HFFc6 (cell line): ENCODE measurements at regions not wholly inside any gene's neighbourhood (a gene's known extent, or its start where the extent isn't known, plus 50 kb on each side); places are given as distances from the start of the nearest gene placed in this dataset.
"Not testable (repeated sequence)": the region's sequence is repeated elsewhere in the genome, so short reads cannot be mapped to it uniquely, and the experiment has no call there.

Source experiments
- DNase-seq: peaks from one replicate; pipeline ENCODE4 v3.0.0-alpha.2; 2018
- H3K27ac Mint-ChIP-seq: 2 replicates; pipeline ENCODE4 v1.8.0; 2020; ENCODE audit warnings: mild to moderate bottlenecking, mixed read lengths
- H3K27me3 Mint-ChIP-seq: 2 replicates; pipeline ENCODE4 v1.8.0; 2021; ENCODE audit warnings: mild to moderate bottlenecking, moderate library complexity, mixed read lengths; ENCODE audit not compliant: insufficient read depth
- H3K36me3 Mint-ChIP-seq: 2 replicates; pipeline ENCODE4 v1.8.0; 2021; ENCODE audit warnings: low read depth, mixed read lengths
- H3K4me1 Mint-ChIP-seq: 2 replicates; pipeline ENCODE4 v1.8.0; 2020; ENCODE audit warnings: low read depth, mixed read lengths
- H3K4me3 Mint-ChIP-seq: 2 replicates; pipeline ENCODE4 v1.8.0; 2020; ENCODE audit warnings: mild to moderate bottlenecking, moderate library complexity, mixed read lengths
- H3K9me3 Mint-ChIP-seq: 2 replicates; pipeline ENCODE4 v1.8.0; 2020; ENCODE audit warnings: mild to moderate bottlenecking, mixed read lengths
- CTCF ChIP-seq: fragments of 200-600 bp; sonication (generic); IDR thresholded peaks from 2 replicates; pipeline ENCODE4 v1.5.0; 2021; ENCODE audit warnings: antibody characterized with exemption, mild to moderate bottlenecking

GRCh38 chr13:50422181-50423148 lies 407.2 kb downstream of the KCNRG start:
- TF ChIP-seq CTCF: no peak
- Mint-ChIP-seq H3K9me3 (no peaks in the 10 kb centered on the region), H3K4me3 (no peak overlapping the region), H3K36me3 (no peaks in the 10 kb centered on the region), H3K4me1 (peaks cover 27% of the 10 kb centered on the region), H3K27ac (no peak overlapping the region), H3K27me3 (peaks cover 6% of the 10 kb centered on the region)
- no peak for DNase-seq

- no peak overlapping the region for H3K27ac Mint-ChIP-seq
- no peak for DNase-seq
- TF ChIP-seq CTCF: no peak
- H3K4me1 Mint-ChIP-seq: peaks cover 19% of the 10 kb centered on the region
- H3K36me3 Mint-ChIP-seq: no peaks in the 10 kb centered on the region
- no peak overlapping the region for H3K4me3 Mint-ChIP-seq
- H3K27me3 Mint-ChIP-seq: peaks cover 9% of the 10 kb centered on the region
- no peaks in the 10 kb centered on the region for H3K9me3 Mint-ChIP-seq
Observed at GRCh38 chr13:50424993-50425392, 409.7 kb downstream of the KCNRG start.

- Mint-ChIP-seq H3K9me3 (no peaks in the 10 kb centered on the region), H3K4me1 (peaks cover 16% of the 10 kb centered on the region), H3K4me3 (no peak overlapping the region), H3K27me3 (peaks cover 9% of the 10 kb centered on the region), H3K36me3 (no peaks in the 10 kb centered on the region), H3K27ac (no peak overlapping the region)
- no peak for DNase-seq
- no peak for TF ChIP-seq CTCF
Observed at GRCh38 chr13:50425772-50426171, 410.5 kb downstream of the KCNRG start.

GRCh38 chr13:50426927-50427326 lies 411.7 kb downstream of the KCNRG start:
- no peak overlapping the region for H3K27ac Mint-ChIP-seq
- no peaks in the 10 kb centered on the region for H3K36me3 Mint-ChIP-seq
- peaks cover 5% of the 10 kb centered on the region for H3K4me1 Mint-ChIP-seq
- no peak overlapping the region for H3K4me3 Mint-ChIP-seq
- H3K9me3 Mint-ChIP-seq: no peaks in the 10 kb centered on the region
- peaks cover 9% of the 10 kb centered on the region for H3K27me3 Mint-ChIP-seq
- DNase-seq: no peak
- TF ChIP-seq CTCF: no peak

- not testable (repeated sequence) for H3K4me3 Mint-ChIP-seq, H3K9me3 Mint-ChIP-seq, H3K4me1 Mint-ChIP-seq, DNase-seq, H3K27ac Mint-ChIP-seq, H3K36me3 Mint-ChIP-seq, H3K27me3 Mint-ChIP-seq
Observed at GRCh38 chr13:50427511-50427910, 412.3 kb downstream of the KCNRG start.

GRCh38 chr13:50428183-50428877 lies 413.1 kb downstream of the KCNRG start:
- H3K4me3 Mint-ChIP-seq: no peak overlapping the region
- no peak overlapping the region for H3K27ac Mint-ChIP-seq
- no peaks in the 10 kb centered on the region for H3K4me1 Mint-ChIP-seq
- no peak for DNase-seq
- no peaks in the 10 kb centered on the region for H3K36me3 Mint-ChIP-seq
- H3K27me3 Mint-ChIP-seq: peaks cover 9% of the 10 kb centered on the region
- H3K9me3 Mint-ChIP-seq: no peaks in the 10 kb centered on the region
- no peak for TF ChIP-seq CTCF
